GM18502 (cell line): ENCODE measurements at regions not wholly inside any gene's neighbourhood (a gene's known extent, or its start where the extent isn't known, plus 50 kb on each side); places are given as distances from the start of the nearest gene placed in this dataset.
"Not testable (repeated sequence)": the region's sequence is repeated elsewhere in the genome, so short reads cannot be mapped to it uniquely, and the experiment has no call there.

Experiments used
- ATAC-seq: cut with Tn5 transposase; IDR thresholded peaks from one replicate; pipeline ENCODE4 v1.9.1; 2021; ENCODE audit warnings: mild to moderate bottlenecking; ENCODE audit not compliant: unreplicated experiment, poor library complexity

DNA sequence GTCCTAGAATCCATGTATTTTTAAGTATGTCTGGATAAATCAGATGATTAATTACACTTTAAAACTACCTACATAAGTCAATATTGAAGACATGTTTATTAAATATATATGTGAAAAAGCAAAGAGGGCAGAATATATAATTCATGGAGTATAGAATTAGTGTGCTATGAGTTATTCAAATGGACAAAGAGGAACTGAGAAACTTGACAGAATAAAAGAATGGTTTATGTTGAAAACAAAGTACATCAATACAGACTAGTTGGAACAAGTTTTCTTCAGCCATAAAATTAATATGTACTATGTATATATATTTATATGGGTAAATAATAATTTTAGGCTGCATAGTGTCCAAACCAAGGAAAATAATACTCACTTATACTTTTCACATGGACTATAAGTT is 173.5 kb downstream of the NPFFR2 start:
- ATAC-seq = peak; percentile 37

DNA sequence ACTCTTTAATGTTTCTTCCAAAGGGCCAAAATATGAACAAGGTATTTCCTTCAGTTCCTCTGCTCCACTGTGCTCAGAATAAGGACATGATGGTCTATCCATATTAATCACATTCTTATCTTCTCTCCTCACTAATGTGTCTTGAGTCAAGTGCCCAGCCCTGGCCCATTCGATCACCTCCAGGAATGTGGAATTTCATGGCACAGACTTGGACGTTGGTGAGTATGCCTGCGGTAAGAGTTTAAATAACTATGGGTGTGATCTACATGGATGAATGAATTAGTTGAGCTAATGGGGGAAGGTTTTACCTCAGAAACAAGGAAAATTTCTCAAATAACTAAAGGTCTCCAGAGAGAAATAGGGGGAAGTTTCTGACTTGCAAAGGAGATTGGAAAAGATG is 174.0 kb downstream of the NPFFR2 start:
- ATAC-seq = no peak

DNA sequence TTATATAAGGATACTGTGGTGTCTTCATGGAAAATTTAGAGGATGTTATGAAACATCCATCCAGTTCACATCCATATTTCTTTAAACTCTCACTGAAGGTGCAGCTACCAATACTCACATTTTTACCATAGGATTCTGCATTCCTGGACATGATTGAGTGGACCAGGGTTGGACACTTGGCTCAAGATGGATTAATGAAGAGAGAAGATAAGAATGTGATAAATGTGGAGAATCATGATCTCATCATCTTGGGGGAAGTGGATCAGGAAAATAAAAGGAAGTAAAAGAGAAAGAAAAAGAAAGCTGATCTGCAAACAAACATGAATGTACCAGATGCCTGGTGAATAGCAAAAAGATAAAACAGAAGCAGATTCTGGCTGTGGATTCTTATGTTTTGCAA is 175.4 kb downstream of the NPFFR2 start:
- ATAC-seq = no peak

DNA sequence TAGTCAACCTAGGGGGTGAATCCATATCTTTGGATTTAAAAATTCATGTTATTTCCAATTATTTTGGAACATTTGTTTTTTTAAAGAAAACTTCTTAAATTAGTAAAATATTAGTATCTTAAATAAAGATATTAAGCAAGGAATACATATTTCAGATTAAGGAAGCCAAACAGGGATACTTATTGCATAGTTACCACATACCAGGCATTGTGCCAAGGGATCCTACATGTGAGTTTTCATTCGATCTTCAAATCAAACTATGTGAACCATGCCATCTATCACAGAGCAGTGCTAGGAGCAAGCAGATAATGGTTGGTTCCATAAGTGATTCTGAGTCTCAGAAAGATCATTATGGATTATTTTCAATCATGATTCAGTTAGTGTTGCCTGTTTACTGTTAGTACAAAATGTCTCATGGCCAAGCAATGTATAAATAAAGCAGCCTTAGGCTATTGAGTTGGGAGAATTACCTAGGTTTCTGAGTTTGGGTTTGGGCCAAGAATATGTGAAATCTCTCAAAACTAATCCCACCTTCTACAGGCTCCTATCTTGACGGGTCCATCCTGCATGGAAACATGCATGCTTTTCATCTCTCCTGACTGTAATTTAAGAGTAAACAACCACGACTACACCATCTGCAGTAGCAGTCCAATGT is 176.7 kb downstream of the NPFFR2 start:
- ATAC-seq = no peak

DNA sequence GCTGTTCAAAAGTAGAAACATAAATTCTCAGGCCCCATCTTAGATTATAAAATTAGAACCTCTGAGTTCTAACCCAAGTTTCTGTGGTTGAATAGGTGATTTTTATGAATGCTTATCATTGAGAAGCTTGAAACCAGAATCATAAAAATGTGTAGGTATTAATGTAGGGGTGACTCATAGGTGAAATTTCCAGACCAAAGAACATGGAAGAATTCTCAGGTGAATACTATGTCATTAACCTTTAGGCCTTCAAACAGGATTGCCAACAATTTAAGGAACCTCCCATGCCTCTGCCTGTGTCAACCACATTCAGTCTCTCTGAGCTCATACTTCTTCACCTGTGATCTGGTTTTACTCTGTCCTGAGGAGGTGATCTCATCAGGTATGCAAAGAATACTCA is 177.8 kb downstream of the NPFFR2 start:
- peak; percentile 57 for ATAC-seq

DNA sequence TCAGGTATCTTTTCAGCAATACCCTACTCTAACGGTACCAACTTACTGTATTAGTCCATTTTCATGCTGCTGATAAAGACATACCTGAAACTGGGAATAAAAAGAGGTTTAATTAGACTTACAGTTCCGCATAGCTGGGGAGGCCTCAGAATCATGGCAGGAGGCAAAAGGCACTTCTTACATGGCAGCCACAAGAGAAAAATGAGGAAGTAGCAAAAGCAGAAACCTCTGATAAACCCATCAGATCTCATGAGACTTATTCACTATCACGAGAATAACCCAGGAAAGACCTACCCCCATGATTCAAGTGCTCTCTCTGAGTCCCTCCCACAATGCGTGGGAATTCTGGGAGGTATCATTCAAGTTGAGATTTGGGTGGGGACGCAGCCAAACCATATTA is 182.0 kb downstream of the NPFFR2 start:
- not testable (repeated sequence) for ATAC-seq

DNA sequence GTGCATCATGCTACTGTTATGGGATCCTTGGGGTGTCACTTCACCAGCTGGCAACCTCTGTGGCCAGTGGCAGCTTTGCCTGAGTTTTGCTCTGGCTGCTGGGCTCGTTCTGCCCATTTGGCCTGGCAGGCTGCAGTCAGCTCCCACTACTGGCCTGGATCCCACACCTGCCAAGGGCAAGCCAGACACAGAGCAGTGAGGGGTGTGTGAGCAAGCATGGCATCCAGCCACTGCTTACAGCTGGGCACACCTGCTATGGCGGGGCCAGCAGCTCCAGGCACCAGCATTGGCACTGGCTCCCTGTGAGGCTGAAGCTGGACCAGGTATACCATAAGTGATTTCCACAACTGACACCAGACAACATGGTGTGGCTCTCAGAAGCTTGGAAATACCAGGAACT is 183.4 kb downstream of the NPFFR2 start:
- no peak for ATAC-seq

DNA sequence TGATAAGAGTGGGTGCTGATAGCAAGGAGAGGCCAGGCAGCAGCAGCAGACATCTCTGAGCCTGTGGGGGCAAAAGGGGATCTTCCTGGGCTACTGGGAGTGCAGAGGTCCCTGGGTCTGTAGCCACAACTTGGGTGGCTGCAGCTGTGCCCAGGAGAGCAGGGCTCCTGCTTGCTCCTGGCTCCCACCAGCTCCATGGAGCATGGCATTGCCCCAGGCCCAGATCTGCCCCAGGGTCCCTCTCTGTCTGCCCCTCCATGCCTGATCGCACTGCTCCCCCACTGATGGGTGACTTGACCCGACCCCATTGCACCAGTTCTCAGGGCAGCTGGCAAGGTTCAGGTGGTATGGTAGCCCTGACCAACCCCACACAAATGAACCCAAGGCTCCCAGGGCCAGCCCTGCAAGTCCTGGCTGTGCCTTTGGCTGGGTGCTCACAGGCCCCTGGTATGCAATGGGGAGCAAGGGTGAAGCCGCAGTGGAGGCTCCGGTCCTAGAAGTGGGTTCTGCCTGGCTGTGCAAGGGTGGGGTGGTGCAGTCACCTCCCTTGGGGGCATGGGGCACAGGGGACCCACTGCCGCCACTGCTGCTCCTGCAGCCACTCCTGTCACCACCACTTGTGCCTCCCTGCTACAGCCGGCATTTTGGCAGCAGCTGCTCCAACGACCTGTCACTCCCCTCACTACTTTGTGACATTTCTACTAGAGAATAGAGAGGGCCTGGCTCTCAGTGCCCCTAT is 184.9 kb downstream of the NPFFR2 start:
- ATAC-seq = no peak

DNA sequence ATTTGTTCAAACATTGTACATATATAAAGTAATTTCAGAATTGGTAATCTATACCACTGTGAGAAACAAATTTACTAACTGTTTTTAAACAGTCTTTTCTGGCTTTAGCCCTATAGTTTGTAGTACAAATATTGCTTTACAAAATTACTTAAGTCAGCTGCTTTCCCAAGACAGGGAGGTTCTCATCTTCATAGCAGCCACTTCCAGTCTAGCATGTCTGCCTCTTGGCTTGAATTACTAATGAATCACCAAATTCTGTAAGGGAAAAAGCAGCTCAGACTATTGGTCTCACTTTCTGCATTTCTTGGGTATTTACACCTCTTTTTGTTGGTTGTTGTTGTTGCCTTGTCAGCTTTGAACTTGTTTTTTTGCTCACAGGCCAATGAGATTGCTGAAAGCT is 187.2 kb downstream of the NPFFR2 start:
- no peak for ATAC-seq
